ENCODE measurements at regions not wholly inside any gene's neighbourhood (a gene's known extent, or its start where the extent isn't known, plus 50 kb on each side); places are given as distances from the start of the nearest gene placed in this dataset.

- Histone ChIP-seq H3K4me1 (ENCODE audit: insufficient read depth, low read length) (peaks cover 72% of the 10 kb centered on the region), H3K27ac (ENCODE audit: extremely low read length, insufficient read depth, low read length) (no peak overlapping the region), H3K9ac (ENCODE audit: insufficient read depth, low read depth, low read length) (peak overlapping the region; percentile 27), H3K4me2 (ENCODE audit: low read depth, low read length) (peak overlapping the region; percentile 98), H3K27me3 (ENCODE audit: control insufficient read depth in 1 of 2, insufficient read depth in 2 of 2, low read length in 2 of 2) (peaks cover 0 to 12% of the 10 kb centered on the region in 2 experiments; a peak in 3 of 5 replicates), H2AFZ (ENCODE audit: low read length) (peak overlapping the region; percentile 32), H4K20me1 (ENCODE audit: insufficient read depth, low read length) (peaks cover 4% of the 10 kb centered on the region; the same call in 1 of the 2 replicates), H3K4me3 (replicated peaks in 1 of 3; ENCODE audit: insufficient read depth in 1 of 3, low read depth in 2 of 3, low read length in 3 of 3) (peak overlapping the region; percentile 3 to 58 (median 39); a peak in 4 of 6 replicates), H3K9me3 (ENCODE audit: low read length) (no peaks in the 10 kb centered on the region), H3K36me3 (replicated peaks in 1 of 2; ENCODE audit: control insufficient read depth in 1 of 2, insufficient read depth in 2 of 2, low read length in 2 of 2) (no peaks in the 10 kb centered on the region), H3K79me2 (ENCODE audit: insufficient read depth, low read length) (no peaks in the 10 kb centered on the region)
- no TSS peak for BruUV-seq (replicated peaks)
- 10% methylated on average over 11 of the region's 11 CpGs for WGBS (ENCODE audit: low lambda C conversion rate)
- FAIRE-seq, result no peak
- CTCF ChIA-PET (ENCODE audit: low intra/inter-chr PET ratio, low total read pairs), result no interaction called here
- in situ Hi-C loops (cut with HindIII; ENCODE audit: extremely low pct_ligation_motif_present, low pct_unique_long_range_greater_than_20kb) (no loop called here), intact Hi-C loops (cut with micrococcal nuclease; ENCODE audit: unreplicated experiment) (loop anchor here (1.0 to 5.0 kb wide), 2 partner anchors 57 to 94 kb away; no protein-coding TSS in a partner anchor)
- POLR2A ChIA-PET, result interaction anchor here (0.8 to 1.5 kb wide), 3 partner anchors 9 to 121 kb away, joined by 3 to 5 read pairs (median 4); partner anchors contain the start of genes CLHC1, RPS27A and RTN4
- peak; percentile 72 for ATAC-seq
- DNase-seq (ENCODE audit: low spot score), result peak; percentile 68
- TF ChIP-seq STAG1 (CRISPR knock-in tag; IDR thresholded peaks at IDR 0.05), result no peak
- TF ChIP-seq KLF13 (CRISPR knock-in tag; IDR thresholded peaks at IDR 0.05), result no peak
- TF ChIP-seq MEF2D (CRISPR knock-in tag; IDR thresholded peaks at IDR 0.05), result peak; percentile 44; the same call in 1 of the 2 replicates
- 0 out of 2 replicates have a peak, but pooled peaks have one; percentile 41 for TF ChIP-seq SKIL (CRISPR knock-in tag; IDR thresholded peaks at IDR 0.05; ENCODE audit: borderline replicate concordance)
- TF ChIP-seq GABPB1 (CRISPR knock-in tag; IDR thresholded peaks at IDR 0.05), result no peak
- TF ChIP-seq TAF1 (CRISPR knock-in tag; IDR thresholded peaks at IDR 0.05), result no peak
- no peak for TF ChIP-seq MIXL1 (CRISPR knock-in tag; IDR thresholded peaks at IDR 0.05)
- no peak for TF ChIP-seq SPEN (CRISPR knock-in tag; IDR thresholded peaks at IDR 0.05; ENCODE audit: low read depth)
- TF ChIP-seq, protein P1, sequence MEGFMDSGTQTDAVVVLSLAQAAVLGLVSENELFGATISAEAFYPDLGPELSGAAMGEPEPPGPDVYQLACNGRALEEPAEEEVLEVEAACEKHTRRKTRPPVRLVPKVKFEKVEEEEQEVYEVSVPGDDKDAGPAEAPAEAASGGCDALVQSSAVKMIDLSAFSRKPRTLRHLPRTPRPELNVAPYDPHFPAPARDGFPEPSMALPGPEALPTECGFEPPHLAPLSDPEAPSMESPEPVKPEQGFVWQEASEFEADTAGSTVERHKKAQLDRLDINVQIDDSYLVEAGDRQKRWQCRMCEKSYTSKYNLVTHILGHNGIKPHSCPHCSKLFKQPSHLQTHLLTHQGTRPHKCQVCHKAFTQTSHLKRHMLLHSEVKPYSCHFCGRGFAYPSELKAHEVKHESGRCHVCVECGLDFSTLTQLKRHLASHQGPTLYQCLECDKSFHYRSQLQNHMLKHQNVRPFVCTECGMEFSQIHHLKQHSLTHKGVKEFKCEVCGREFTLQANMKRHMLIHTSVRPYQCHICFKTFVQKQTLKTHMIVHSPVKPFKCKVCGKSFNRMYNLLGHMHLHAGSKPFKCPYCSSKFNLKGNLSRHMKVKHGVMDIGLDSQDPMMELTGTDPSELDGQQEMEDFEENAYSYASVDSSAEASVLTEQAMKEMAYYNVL (CRISPR knock-in tag; IDR thresholded peaks at IDR 0.05; ENCODE audit: borderline replicate concordance), result no peak
- no peak for TF ChIP-seq MBD4 (IDR thresholded peaks at IDR 0.05; ENCODE audit: borderline replicate concordance, low read length)
- TF ChIP-seq, protein P2, sequence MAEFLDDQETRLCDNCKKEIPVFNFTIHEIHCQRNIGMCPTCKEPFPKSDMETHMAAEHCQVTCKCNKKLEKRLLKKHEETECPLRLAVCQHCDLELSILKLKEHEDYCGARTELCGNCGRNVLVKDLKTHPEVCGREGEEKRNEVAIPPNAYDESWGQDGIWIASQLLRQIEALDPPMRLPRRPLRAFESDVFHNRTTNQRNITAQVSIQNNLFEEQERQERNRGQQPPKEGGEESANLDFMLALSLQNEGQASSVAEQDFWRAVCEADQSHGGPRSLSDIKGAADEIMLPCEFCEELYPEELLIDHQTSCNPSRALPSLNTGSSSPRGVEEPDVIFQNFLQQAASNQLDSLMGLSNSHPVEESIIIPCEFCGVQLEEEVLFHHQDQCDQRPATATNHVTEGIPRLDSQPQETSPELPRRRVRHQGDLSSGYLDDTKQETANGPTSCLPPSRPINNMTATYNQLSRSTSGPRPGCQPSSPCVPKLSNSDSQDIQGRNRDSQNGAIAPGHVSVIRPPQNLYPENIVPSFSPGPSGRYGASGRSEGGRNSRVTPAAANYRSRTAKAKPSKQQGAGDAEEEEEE (CRISPR knock-in tag; IDR thresholded peaks at IDR 0.05; ENCODE audit: borderline replicate concordance), result no peak
- TF ChIP-seq KDM3A (CRISPR knock-in tag; IDR thresholded peaks at IDR 0.05; ENCODE audit: low read depth), result no peak
- TF ChIP-seq HDAC2 (CRISPR knock-in tag; IDR thresholded peaks at IDR 0.05), result 0 out of 2 replicates have a peak, but pooled peaks have one; percentile 44
- no peak for TF ChIP-seq ZNF282 (IDR thresholded peaks at IDR 0.05; ENCODE audit: partially characterized antibody)
- TF ChIP-seq ZBTB10 (CRISPR knock-in tag; IDR thresholded peaks at IDR 0.05; ENCODE audit: borderline replicate concordance), result no peak
These were observed 61.4 kb upstream of the RTN4 start for GRCh38 chr2:55111570-55112228.

Measured in HepG2 (cell line).